IPS-NIHi7 (cell line): ENCODE measurements at regions not wholly inside any gene's neighbourhood (a gene's known extent, or its start where the extent isn't known, plus 50 kb on each side); places are given as distances from the start of the nearest gene placed in this dataset.
A peak's percentile ranks its signal among the peaks of the same experiment; 100 is the strongest.
"Not testable (repeated sequence)": the region's sequence is repeated elsewhere in the genome, so short reads cannot be mapped to it uniquely, and the experiment has no call there.

Experiments
- DNase-seq: peaks from one replicate; pipeline ENCODE4 v3.0.0; 2012; ENCODE audit warnings: mixed read lengths; ENCODE audit errors: extremely low spot score

- DNase-seq = no peak
Observed at GRCh38 chr5:27494887-27495286, 456.5 kb upstream of the CDH9 start.

GRCh38 chr5:27491746-27492439 lies 453.5 kb upstream of the CDH9 start:
- no peak for DNase-seq

GRCh38 chr5:27491047-27491446 lies 452.7 kb upstream of the CDH9 start:
- no peak for DNase-seq

- no peak for DNase-seq
Observed at GRCh38 chr5:27489701-27490100, 451.3 kb upstream of the CDH9 start.

- no peak for DNase-seq
Observed at GRCh38 chr5:27482663-27483062, 444.3 kb upstream of the CDH9 start.

GRCh38 chr5:27479859-27480258 lies 441.5 kb upstream of the CDH9 start:
- no peak for DNase-seq

GRCh38 chr5:27477550-27477949 lies 439.2 kb upstream of the CDH9 start:
- no peak for DNase-seq

- DNase-seq = no peak
Observed at GRCh38 chr5:27476356-27476988, 438.1 kb upstream of the CDH9 start.

- no peak for DNase-seq
Observed at GRCh38 chr5:27475063-27475462, 436.7 kb upstream of the CDH9 start.

- DNase-seq = no peak
Observed at GRCh38 chr5:27474395-27474794, 436.0 kb upstream of the CDH9 start.

GRCh38 chr5:27474047-27474309 lies 435.6 kb upstream of the CDH9 start:
- no peak for DNase-seq

GRCh38 chr5:27473307-27474046 lies 435.1 kb upstream of the CDH9 start:
- DNase-seq = no peak

- no peak for DNase-seq
Observed at GRCh38 chr5:27472871-27473270, 434.5 kb upstream of the CDH9 start.

GRCh38 chr5:27472000-27472763 lies 433.8 kb upstream of the CDH9 start:
- DNase-seq = peak; percentile 64

- no peak for DNase-seq
Observed at GRCh38 chr5:27466959-27467358, 428.6 kb upstream of the CDH9 start.

GRCh38 chr5:27465140-27465539 lies 426.8 kb upstream of the CDH9 start:
- no peak for DNase-seq

GRCh38 chr5:27463446-27464149 lies 425.2 kb upstream of the CDH9 start:
- no peak for DNase-seq

- no peak for DNase-seq
Observed at GRCh38 chr5:27462936-27463335, 424.6 kb upstream of the CDH9 start.

- DNase-seq = no peak
Observed at GRCh38 chr5:27458287-27458686, 419.9 kb upstream of the CDH9 start.

- no peak for DNase-seq
Observed at GRCh38 chr5:27451377-27451776, 413.0 kb upstream of the CDH9 start.

GRCh38 chr5:27450607-27451006 lies 412.2 kb upstream of the CDH9 start:
- DNase-seq = no peak

- DNase-seq = not testable (repeated sequence)
Observed at GRCh38 chr5:27439383-27439782, 401.0 kb upstream of the CDH9 start.
